Gastroesophageal sphincter (tissue), 3 donors: ENCODE measurements at regions not wholly inside any gene's neighbourhood (a gene's known extent, or its start where the extent isn't known, plus 50 kb on each side); places are given as distances from the start of the nearest gene placed in this dataset.
"Not testable (repeated sequence)": the region's sequence is repeated elsewhere in the genome, so short reads cannot be mapped to it uniquely, and the experiment has no call there.

Experiments used
- CTCF ChIP-seq, 4 experiments: fragments of 200-600 bp in 2 of 4; fragments of 450-650 bp in 2 of 4; sonication (generic) in 1 of 4; IDR thresholded peaks; one replicate each; pipeline ENCODE4 v1.5.1; 2017 to 2019; ENCODE audit warnings: antibody characterized with exemption in 4 of 4, mild to moderate bottlenecking in 2 of 4, moderate library complexity in 2 of 4
- EP300 ChIP-seq: sonication (generic); formaldehyde crosslinking; IDR thresholded peaks from one replicate; pipeline ENCODE4 v1.6.1; 2017; ENCODE audit warnings: antibody characterized with exemption, mild to moderate bottlenecking
- POLR2A ChIP-seq, 2 donors: fragments of 450-650 bp; IDR thresholded peaks; one replicate each; pipeline ENCODE4 v1.6.1; 2017; ENCODE audit warnings: antibody characterized with exemption in 2 of 2, mild to moderate bottlenecking in 2 of 2, moderate library complexity in 1 of 2

GRCh38 chr3:35454819-35455218, 184.5 kb upstream of the ARPP21 start:
- TF ChIP-seq CTCF (IDR thresholded peaks at IDR 0.05); POLR2A (IDR thresholded peaks at IDR 0.05); EP300: not testable (repeated sequence)
